Small intestine (tissue), 7 donors: ENCODE measurements at regions not wholly inside any gene's neighbourhood (a gene's known extent, or its start where the extent isn't known, plus 50 kb on each side); places are given as distances from the start of the nearest gene placed in this dataset.

Experiments used
- DNase-seq, 2 donors: peaks; one replicate each; pipeline versions ENCODE4 v3.0.0 to v3.0.0-alpha.2; 2013
- FAIRE-seq: peaks from 2 replicates; lab custom pipeline; 2012; peaks lifted over from hg19 to GRCh38; lab: Jason Lieb, UNC
- H3K27ac ChIP-seq, 3 donors: one replicate each; pipeline ENCODE4 v1.5.1; 2013; ENCODE audit warnings: low read length in 2 of 3, mild to moderate bottlenecking in 2 of 3, control low read depth in 1 of 3, inconsistent platforms in 1 of 3, low read depth in 1 of 3, moderate library complexity in 1 of 3
- H3K27me3 ChIP-seq, 3 donors: one replicate each; pipeline ENCODE4 v1.6.1; 2013; ENCODE audit warnings: low read length in 3 of 3, inconsistent platforms in 1 of 3; ENCODE audit not compliant: control insufficient read depth in 3 of 3, insufficient read depth in 3 of 3
- H3K36me3 ChIP-seq, 3 donors: one replicate each; pipeline ENCODE4 v1.6.1; 2013; ENCODE audit warnings: low read length in 3 of 3, inconsistent platforms in 1 of 3, low read depth in 1 of 3, mild to moderate bottlenecking in 1 of 3, moderate library complexity in 1 of 3; ENCODE audit not compliant: control insufficient read depth in 3 of 3, insufficient read depth in 2 of 3
- H3K4me1 ChIP-seq, 3 donors: one replicate each; pipeline ENCODE4 v1.6.1; 2013; ENCODE audit warnings: low read length in 2 of 3, inconsistent platforms in 1 of 3, low read depth in 1 of 3, mild to moderate bottlenecking in 1 of 3, moderate library complexity in 1 of 3; ENCODE audit not compliant: control insufficient read depth in 3 of 3, insufficient read depth in 2 of 3
- H3K4me3 ChIP-seq, 3 donors: one replicate each; pipeline ENCODE4 v1.5.1; 2013; ENCODE audit warnings: low read length in 3 of 3, control low read depth in 1 of 3, inconsistent platforms in 1 of 3, low read depth in 1 of 3, mild to moderate bottlenecking in 1 of 3, moderate library complexity in 1 of 3
- H3K9me3 ChIP-seq, 2 donors: one replicate each; pipeline ENCODE4 v1.6.1; 2013; ENCODE audit warnings: low read depth in 1 of 2, low read length in 1 of 2; ENCODE audit not compliant: control insufficient read depth in 2 of 2, insufficient read depth in 1 of 2
- WGBS, 3 donors: extraction: QIAGEN DNeasy Blood & Tissue Kit; methylation state at CpG; one replicate each; pipeline ENCODE4 v1.1.7; 2013; 5-methylcytosine and 5-hydroxymethylcytosine counted together
- donor health status: healthy with polysubstance abuse.
- donor health status: control.
- donor health status: control.
- donor health status: Bipolar disorder and iron deficiency.
- donor health status: healthy.

- no peak for DNase-seq
- H3K27me3 ChIP-seq = no peaks in the 10 kb centered on the region
- H3K9me3 ChIP-seq = peaks cover 0 to 3% of the 10 kb centered on the region in 2 donors
- no peak for FAIRE-seq
- no peaks in the 10 kb centered on the region for H3K36me3 ChIP-seq
- peaks cover 0 to 3% (median 0%) of the 10 kb centered on the region in 3 donors for H3K4me1 ChIP-seq
- 81 to 86% (median 85%) methylated on average over 7 of the region's 7 CpGs for WGBS, 3 donors
- no peak overlapping the region for H3K27ac ChIP-seq
- no peak overlapping the region for H3K4me3 ChIP-seq
These were observed 169.4 kb downstream of the ABCA8 start for GRCh38 chr17:68785565-68786486.

- H3K4me3 ChIP-seq = no peak overlapping the region
- 29 to 53% (median 44%) methylated on average over 3 of the region's 3 CpGs for WGBS, 3 donors
- no peaks in the 10 kb centered on the region for H3K36me3 ChIP-seq
- no peak for FAIRE-seq
- no peak overlapping the region for H3K27ac ChIP-seq
- peaks cover 0 to 3% of the 10 kb centered on the region in 2 donors for H3K9me3 ChIP-seq
- no peaks in the 10 kb centered on the region for H3K27me3 ChIP-seq
- H3K4me1 ChIP-seq = peaks cover 0 to 3% (median 0%) of the 10 kb centered on the region in 3 donors
- DNase-seq = no peak
These were observed 170.8 kb downstream of the ABCA8 start for GRCh38 chr17:68784431-68784830.

GRCh38 chr17:68783861-68784260 lies 171.3 kb downstream of the ABCA8 start:
- Histone ChIP-seq H3K4me1 (peaks cover 0 to 5% (median 0%) of the 10 kb centered on the region in 3 donors), H3K4me3 (no peak overlapping the region), H3K9me3 (peaks cover 0 to 3% of the 10 kb centered on the region in 2 donors), H3K27me3 (no peaks in the 10 kb centered on the region), H3K36me3 (no peaks in the 10 kb centered on the region), H3K27ac (no peak overlapping the region)
- 94 to 99% (median 96%) methylated on average over 4 of the region's 4 CpGs for WGBS, 3 donors
- DNase-seq = no peak
- FAIRE-seq = no peak

- no peak overlapping the region for H3K27ac ChIP-seq
- no peaks in the 10 kb centered on the region for H3K27me3 ChIP-seq
- H3K4me3 ChIP-seq = no peak overlapping the region
- H3K4me1 ChIP-seq = peaks cover 0 to 11% (median 0%) of the 10 kb centered on the region in 3 donors
- FAIRE-seq (no peak), DNase-seq (no peak)
- H3K9me3 ChIP-seq = peaks cover 0 to 3% of the 10 kb centered on the region in 2 donors
- no peaks in the 10 kb centered on the region for H3K36me3 ChIP-seq
- WGBS, 3 donors = 72 to 100% (median 96%) methylated on average over 1 of the region's 1 CpG
These were observed 172.4 kb downstream of the ABCA8 start for GRCh38 chr17:68782789-68783188.

GRCh38 chr17:68780596-68780995 lies 174.6 kb downstream of the ABCA8 start:
- H3K4me3 ChIP-seq = no peak overlapping the region
- WGBS, 3 donors = 91 to 97% (median 96%) methylated on average over 4 of the region's 4 CpGs

GRCh38 chr17:68778726-68779125 lies 176.5 kb downstream of the ABCA8 start:
- Histone ChIP-seq H3K9me3 (peaks cover 0 to 7% of the 10 kb centered on the region in 2 donors), H3K4me1 (peaks cover 0 to 14% (median 0%) of the 10 kb centered on the region in 3 donors), H3K27ac (peak overlapping the region in 2 of 3 donors; percentile 29 to 70), H3K4me3 (no peak overlapping the region), H3K36me3 (no peaks in the 10 kb centered on the region), H3K27me3 (no peaks in the 10 kb centered on the region)
- no peak for FAIRE-seq
- DNase-seq = no peak
- 66 to 78% (median 68%) methylated on average over 4 of the region's 4 CpGs for WGBS, 3 donors

More at GRCh38 chr17:68780596-68780995, 174.6 kb downstream of the ABCA8 start:
- H3K27ac ChIP-seq = no peak overlapping the region
- H3K9me3 ChIP-seq = peaks cover 0 to 3% of the 10 kb centered on the region in 2 donors
- FAIRE-seq (no peak), DNase-seq (no peak)
- no peaks in the 10 kb centered on the region for H3K27me3 ChIP-seq
- H3K36me3 ChIP-seq = no peaks in the 10 kb centered on the region
- peaks cover 0 to 17% (median 0%) of the 10 kb centered on the region in 3 donors for H3K4me1 ChIP-seq

- 8 to 43% (median 29%) methylated on average over 10 of the region's 10 CpGs for WGBS, 3 donors
- Histone ChIP-seq H3K27me3 (no peaks in the 10 kb centered on the region), H3K4me3 (peak overlapping the region in 1 of 3 donors; percentile 1), H3K9me3 (peaks cover 0 to 7% of the 10 kb centered on the region in 2 donors), H3K4me1 (peaks cover 0 to 14% (median 0%) of the 10 kb centered on the region in 3 donors), H3K27ac (peak overlapping the region in 2 of 3 donors; percentile 29 to 70), H3K36me3 (no peaks in the 10 kb centered on the region)
- FAIRE-seq (no peak), DNase-seq (peak; percentile 46 to 68)
These were observed 176.9 kb upstream of the FAM20A start for GRCh38 chr17:68777856-68778694.
